DND-41 (cell line): ENCODE measurements at regions not wholly inside any gene's neighbourhood (a gene's known extent, or its start where the extent isn't known, plus 50 kb on each side); places are given as distances from the start of the nearest gene placed in this dataset.
"Not testable (repeated sequence)": the region's sequence is repeated elsewhere in the genome, so short reads cannot be mapped to it uniquely, and the experiment has no call there.

ENCODE experiments used
- ATAC-seq: fragments of 200-7000 bp; cut with Tn5 transposase; 3 replicates; pipeline ENCODE4 v1.9.1; 2021; ENCODE audit warnings: low read depth; ENCODE audit not compliant: insufficient read depth
- DNase-seq: peaks from one replicate; pipeline ENCODE4 v3.0.0-alpha.2; 2020
- H2AFZ ChIP-seq: 2 replicates; pipeline ENCODE4 v1.6.0; 2012; ENCODE audit warnings: low read depth, low read length
- H3K27ac ChIP-seq: 2 replicates; pipeline ENCODE4 v1.5.1; 2012; ENCODE audit warnings: low read length, inconsistent platforms
- H3K27me3 ChIP-seq: fragments of 200-600 bp; sonication (generic); 2 replicates; pipeline ENCODE4 v1.6.0; 2012; ENCODE audit warnings: low read length, mild to moderate bottlenecking, inconsistent platforms; ENCODE audit not compliant: insufficient read depth, poor library complexity
- H3K36me3 ChIP-seq: 2 replicates; pipeline ENCODE4 v1.5.1; 2012; ENCODE audit warnings: low read length, inconsistent platforms; ENCODE audit not compliant: insufficient read depth
- H3K4me1 ChIP-seq: 2 replicates; pipeline ENCODE4 v1.5.1; 2012; ENCODE audit warnings: mild to moderate bottlenecking, low read length; ENCODE audit not compliant: insufficient read depth
- H3K4me2 ChIP-seq: 2 replicates; pipeline ENCODE4 v1.6.0; 2012; ENCODE audit warnings: mild to moderate bottlenecking, moderate library complexity, low read length, inconsistent platforms; ENCODE audit not compliant: insufficient read depth
- H3K4me3 ChIP-seq, 2 experiments: fragments of 200-600 bp in 1 of 2; shearing (Covaris generic) in 1 of 2; 2 replicates each; pipeline ENCODE4 v1.5.1; 2012 to 2016; ENCODE audit warnings: inconsistent platforms in 2 of 2, low read length in 2 of 2, mild to moderate bottlenecking in 2 of 2, low read depth in 1 of 2, moderate library complexity in 1 of 2
- H3K79me2 ChIP-seq: 2 replicates; pipeline ENCODE4 v1.6.0; 2012; ENCODE audit warnings: low read length, inconsistent platforms; ENCODE audit not compliant: insufficient read depth
- H3K9ac ChIP-seq: 2 replicates; pipeline ENCODE4 v1.6.0; 2012; ENCODE audit warnings: low read depth, mild to moderate bottlenecking, inconsistent platforms, low read length, moderate library complexity
- H3K9me3 ChIP-seq: 2 replicates; pipeline ENCODE4 v1.5.1; 2012; ENCODE audit warnings: low read length, moderate library complexity, mild to moderate bottlenecking, inconsistent platforms; ENCODE audit not compliant: insufficient read depth, severe bottlenecking
- H4K20me1 ChIP-seq: 2 replicates; pipeline ENCODE4 v1.6.0; 2012; ENCODE audit warnings: low read length; ENCODE audit not compliant: insufficient read depth
- CTCF ChIP-seq: IDR thresholded peaks from 2 replicates; pipeline ENCODE4 v1.5.1; 2012; ENCODE audit warnings: borderline replicate concordance, low read length, moderate library complexity, mild to moderate bottlenecking; ENCODE audit not compliant: poor library complexity, severe bottlenecking; ENCODE audit errors: extremely low read depth
- EZH2 ChIP-seq: IDR thresholded peaks from 3 replicates; pipeline ENCODE4 v1.6.1; 2012; ENCODE audit warnings: borderline replicate concordance, low read depth, mild to moderate bottlenecking, moderate library complexity, low read length, inconsistent platforms; ENCODE audit not compliant: severe bottlenecking

GRCh38 chr3:36077320-36077719 is 303.0 kb upstream of the STAC start:
- Histone ChIP-seq H3K9me3 (no peaks in the 10 kb centered on the region), H3K36me3 (no peaks in the 10 kb centered on the region), H3K79me2 (no peaks in the 10 kb centered on the region), H3K4me1 (no peaks in the 10 kb centered on the region), H3K4me3 (no peak overlapping the region), H3K27ac (no peak overlapping the region), H3K4me2 (no peak overlapping the region), H2AFZ (no peak overlapping the region), H4K20me1 (no peaks in the 10 kb centered on the region), H3K27me3 (no peaks in the 10 kb centered on the region), H3K9ac (no peak overlapping the region)
- TF ChIP-seq CTCF (no peak), EZH2 (no peak)
- ATAC-seq = no peak
- no peak for DNase-seq

GRCh38 chr3:36082958-36083357 is 297.3 kb upstream of the STAC start:
- H3K79me2 ChIP-seq, H3K36me3 ChIP-seq, H3K4me3 ChIP-seq, H3K4me2 ChIP-seq, ATAC-seq, H3K27me3 ChIP-seq, H3K27ac ChIP-seq, H3K4me1 ChIP-seq, H3K9me3 ChIP-seq, DNase-seq, H4K20me1 ChIP-seq, H3K9ac ChIP-seq, H2AFZ ChIP-seq: not testable (repeated sequence)

- Histone ChIP-seq H3K9me3 (no peaks in the 10 kb centered on the region), H2AFZ (no peak overlapping the region), H3K4me3 (no peak overlapping the region), H3K36me3 (no peaks in the 10 kb centered on the region), H4K20me1 (no peaks in the 10 kb centered on the region), H3K79me2 (no peaks in the 10 kb centered on the region), H3K27ac (no peak overlapping the region), H3K9ac (no peak overlapping the region), H3K4me2 (no peak overlapping the region), H3K27me3 (peaks cover 5% of the 10 kb centered on the region), H3K4me1 (no peaks in the 10 kb centered on the region)
- DNase-seq (no peak), ATAC-seq (no peak)
- TF ChIP-seq EZH2 (no peak), CTCF (no peak)
These were observed 285.1 kb upstream of the STAC start for GRCh38 chr3:36095238-36095637.

GRCh38 chr3:36097209-36097608 is 283.1 kb upstream of the STAC start:
- TF ChIP-seq EZH2 = no peak
- no peak for TF ChIP-seq CTCF

More at GRCh38 chr3:36097209-36097608, 283.1 kb upstream of the STAC start:
- Histone ChIP-seq H4K20me1 (no peaks in the 10 kb centered on the region), H3K9me3 (no peaks in the 10 kb centered on the region), H3K27me3 (peaks cover 5% of the 10 kb centered on the region), H3K9ac (no peak overlapping the region), H3K27ac (no peak overlapping the region), H3K4me1 (no peaks in the 10 kb centered on the region), H3K36me3 (no peaks in the 10 kb centered on the region), H3K79me2 (no peaks in the 10 kb centered on the region), H2AFZ (no peak overlapping the region), H3K4me3 (no peak overlapping the region), H3K4me2 (no peak overlapping the region)
- DNase-seq (no peak), ATAC-seq (no peak)
